Activated naive CD8-positive, alpha-beta T cell treated with anti-CD3 and anti-CD28 coated beads for 36 hours (primary cell): ENCODE measurements at regions not wholly inside any gene's neighbourhood (a gene's known extent, or its start where the extent isn't known, plus 50 kb on each side); places are given as distances from the start of the nearest gene placed in this dataset.
A peak's percentile ranks its signal among the peaks of the same experiment; 100 is the strongest.
"Not testable (repeated sequence)": the region's sequence is repeated elsewhere in the genome, so short reads cannot be mapped to it uniquely, and the experiment has no call there.

Experiments used
- DNase-seq: peaks from one replicate; pipeline ENCODE4 v3.0.0; 2021
- H3K27ac Mint-ChIP-seq: one replicate; pipeline ENCODE4 v1.8.0; 2022; ENCODE audit warnings: mild to moderate bottlenecking, moderate library complexity, mixed read lengths
- H3K27me3 Mint-ChIP-seq: one replicate; pipeline ENCODE4 v1.8.0; 2022; ENCODE audit warnings: mild to moderate bottlenecking, mixed read lengths
- H3K36me3 Mint-ChIP-seq: one replicate; pipeline ENCODE4 v1.8.0; 2021; ENCODE audit warnings: mild to moderate bottlenecking, mixed read lengths
- H3K4me1 Mint-ChIP-seq: one replicate; pipeline ENCODE4 v1.8.0; 2021; ENCODE audit warnings: mixed read lengths
- H3K4me3 Mint-ChIP-seq: one replicate; pipeline ENCODE4 v1.8.0; 2022; ENCODE audit warnings: mild to moderate bottlenecking, moderate library complexity, mixed read lengths
- H3K9me3 Mint-ChIP-seq: one replicate; pipeline ENCODE4 v1.8.0; 2022; ENCODE audit warnings: mixed read lengths

- H3K4me1 Mint-ChIP-seq = peaks cover 19% of the 10 kb centered on the region
- H3K27ac Mint-ChIP-seq = peak overlapping the region; percentile 91
- peaks cover 5% of the 10 kb centered on the region for H3K27me3 Mint-ChIP-seq
- no peaks in the 10 kb centered on the region for H3K9me3 Mint-ChIP-seq
- peaks cover 3% of the 10 kb centered on the region for H3K36me3 Mint-ChIP-seq
- no peak for DNase-seq
- peak overlapping the region; percentile 23 for H3K4me3 Mint-ChIP-seq
Measured at GRCh38 chr17:77635176-77635575, 323.3 kb upstream of the TNRC6C start.

GRCh38 chr17:77635785-77636184 is 322.7 kb upstream of the TNRC6C start:
- not testable (repeated sequence) for H3K36me3 Mint-ChIP-seq, H3K27me3 Mint-ChIP-seq, DNase-seq, H3K4me3 Mint-ChIP-seq, H3K9me3 Mint-ChIP-seq, H3K27ac Mint-ChIP-seq
- peaks cover 19% of the 10 kb centered on the region for H3K4me1 Mint-ChIP-seq

DNA sequence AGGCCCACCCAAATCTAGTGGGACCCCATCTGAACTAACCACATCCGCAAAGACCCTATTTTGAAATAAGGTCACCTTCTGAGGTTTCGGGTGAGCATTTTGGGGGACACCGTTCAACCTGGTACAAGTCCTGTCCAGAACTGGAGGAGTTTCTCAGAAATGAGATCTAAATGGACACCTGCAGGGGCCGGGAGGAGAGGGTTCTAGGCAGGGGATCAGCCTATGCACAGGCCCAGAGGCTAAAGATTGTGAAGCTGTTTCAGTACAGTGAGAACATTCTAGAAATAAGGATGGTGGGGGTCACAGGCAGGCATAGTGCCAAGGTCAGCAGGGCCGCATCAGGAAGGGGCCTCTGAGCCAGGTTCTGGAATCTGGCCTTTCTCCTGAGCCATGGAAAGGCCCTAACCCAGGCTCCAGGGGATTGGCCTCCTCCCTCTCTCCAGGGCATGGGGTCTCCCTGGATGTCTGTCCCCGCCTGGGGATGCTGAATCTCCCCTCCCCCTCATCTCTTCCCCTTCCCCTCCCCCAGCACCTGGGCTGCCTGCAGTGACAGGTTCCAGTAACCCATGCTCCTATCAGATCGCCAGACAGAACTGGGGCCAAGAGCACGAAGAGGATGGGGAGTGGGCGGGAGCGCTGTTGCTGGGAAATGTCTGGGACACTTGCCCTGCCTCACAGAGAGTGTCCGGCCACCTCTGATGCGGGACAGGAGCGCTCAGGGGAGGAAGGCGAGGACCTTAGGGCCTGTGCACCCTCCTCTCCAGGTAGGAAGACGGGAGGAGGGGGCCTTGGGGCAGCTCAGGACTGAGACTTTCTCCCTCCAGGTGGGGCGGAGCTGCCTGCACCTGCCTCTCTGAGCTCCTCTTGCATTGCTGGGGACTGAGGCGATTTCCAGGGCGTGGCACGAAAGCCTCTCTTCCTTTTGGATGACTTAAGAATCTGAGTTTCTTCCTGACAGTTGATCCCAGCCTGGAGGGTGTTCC is 321.4 kb upstream of the TNRC6C start:
- Mint-ChIP-seq H3K9me3 (no peaks in the 10 kb centered on the region), H3K27ac (no peak overlapping the region), H3K4me3 (no peak overlapping the region), H3K36me3 (peaks cover 3% of the 10 kb centered on the region), H3K27me3 (peaks cover 7% of the 10 kb centered on the region), H3K4me1 (peaks cover 19% of the 10 kb centered on the region)
- no peak for DNase-seq

- no peak overlapping the region for H3K4me3 Mint-ChIP-seq
Measured at GRCh38 chr17:77637818-77638575, 320.5 kb upstream of the TNRC6C start.

GRCh38 chr17:77640252-77640651 is 318.3 kb upstream of the TNRC6C start:
- Mint-ChIP-seq H3K27ac (no peak overlapping the region), H3K4me3 (no peak overlapping the region), H3K9me3 (no peaks in the 10 kb centered on the region), H3K36me3 (no peaks in the 10 kb centered on the region), H3K4me1 (peaks cover 11% of the 10 kb centered on the region), H3K27me3 (peaks cover 7% of the 10 kb centered on the region)
- no peak for DNase-seq

More at GRCh38 chr17:77637818-77638575, 320.5 kb upstream of the TNRC6C start:
- DNase-seq = no peak
- Mint-ChIP-seq H3K27ac (no peak overlapping the region), H3K27me3 (peaks cover 7% of the 10 kb centered on the region), H3K9me3 (no peaks in the 10 kb centered on the region), H3K4me1 (peaks cover 19% of the 10 kb centered on the region), H3K36me3 (peaks cover 3% of the 10 kb centered on the region)

GRCh38 chr17:77640916-77641605 is 317.4 kb upstream of the TNRC6C start:
- no peaks in the 10 kb centered on the region for H3K36me3 Mint-ChIP-seq
- peaks cover 7% of the 10 kb centered on the region for H3K27me3 Mint-ChIP-seq
- H3K27ac Mint-ChIP-seq = no peak overlapping the region
- no peak for DNase-seq
- no peak overlapping the region for H3K4me3 Mint-ChIP-seq
- no peaks in the 10 kb centered on the region for H3K9me3 Mint-ChIP-seq
- H3K4me1 Mint-ChIP-seq = peaks cover 11% of the 10 kb centered on the region

DNA sequence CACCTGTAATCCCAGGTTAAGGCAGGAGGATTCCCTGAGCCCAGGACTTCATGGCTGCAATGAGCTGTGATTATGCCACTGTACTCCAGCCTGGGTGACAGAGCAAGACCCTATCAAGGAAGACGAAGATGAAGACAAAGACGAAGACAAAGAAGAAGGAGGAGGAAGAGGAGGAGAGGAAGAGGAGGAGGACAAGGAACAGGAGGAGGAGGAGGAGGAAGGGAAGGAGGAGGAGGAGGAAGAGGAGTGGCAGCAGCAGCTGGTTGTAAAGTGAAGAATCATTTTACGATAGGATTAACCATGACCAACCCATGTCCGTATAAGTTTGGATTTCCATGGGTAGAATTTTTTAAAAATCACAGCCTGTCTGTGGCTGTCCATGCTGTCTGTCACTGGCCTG is 316.8 kb upstream of the TNRC6C start:
- H3K27ac Mint-ChIP-seq = no peak overlapping the region
- no peaks in the 10 kb centered on the region for H3K36me3 Mint-ChIP-seq
- H3K9me3 Mint-ChIP-seq = no peaks in the 10 kb centered on the region
- peaks cover 16% of the 10 kb centered on the region for H3K4me1 Mint-ChIP-seq
- no peak for DNase-seq
- H3K27me3 Mint-ChIP-seq = peaks cover 7% of the 10 kb centered on the region
- H3K4me3 Mint-ChIP-seq = no peak overlapping the region

GRCh38 chr17:77644181-77645071 is 314.1 kb upstream of the TNRC6C start:
- no peak for DNase-seq
- Mint-ChIP-seq H3K36me3 (no peaks in the 10 kb centered on the region), H3K9me3 (peaks cover 2% of the 10 kb centered on the region), H3K27ac (peak overlapping the region; percentile 95), H3K4me3 (no peak overlapping the region), H3K27me3 (peaks cover 7% of the 10 kb centered on the region), H3K4me1 (peaks cover 19% of the 10 kb centered on the region)

DNA sequence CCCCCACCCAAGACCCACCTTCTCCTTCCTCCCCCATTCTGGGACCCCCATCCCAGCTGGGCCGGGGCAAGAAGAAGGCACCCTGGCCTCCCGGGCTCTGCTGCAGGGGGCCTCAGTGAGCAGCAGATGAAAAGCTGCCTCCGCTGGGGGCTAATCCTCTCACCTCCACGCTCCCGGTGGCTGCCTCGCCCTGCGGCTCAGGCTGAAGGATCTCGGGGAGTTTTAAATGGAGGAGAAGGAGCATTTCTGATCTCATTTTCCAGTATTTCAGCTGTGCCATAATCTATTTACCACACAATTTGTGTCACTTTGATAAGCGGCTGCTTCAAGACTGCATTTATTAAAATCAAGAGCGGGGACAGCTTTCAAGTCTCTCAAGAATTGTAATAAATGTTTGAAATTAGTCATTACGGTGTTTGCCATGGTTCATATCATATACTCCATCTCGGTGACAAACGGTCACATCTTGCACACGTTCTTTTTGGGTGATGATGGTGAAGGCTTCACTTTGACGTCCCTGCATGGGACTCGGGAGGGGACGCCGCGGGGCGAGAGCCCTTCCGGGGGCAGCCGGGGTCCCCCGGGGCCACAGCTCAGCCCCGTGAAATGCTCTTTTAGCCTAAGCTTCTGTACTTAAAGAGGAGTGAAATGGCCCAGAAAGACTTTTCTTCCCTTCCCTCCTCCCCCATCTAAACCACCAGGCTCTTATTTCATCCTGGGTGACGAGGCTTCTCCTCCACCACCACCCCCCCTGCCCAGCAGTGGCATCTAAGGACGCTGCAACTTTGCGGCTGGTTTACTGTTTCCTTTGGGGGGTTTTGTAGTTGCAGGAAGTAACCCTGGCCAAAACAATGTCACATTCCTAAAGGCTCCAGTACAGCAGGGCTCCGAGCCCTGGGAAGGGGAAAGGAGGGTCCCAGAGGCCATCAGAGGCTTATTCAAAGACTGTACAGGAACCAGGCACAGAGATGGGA is 313.1 kb upstream of the TNRC6C start:
- peak overlapping the region; percentile 95 for H3K27ac Mint-ChIP-seq

GRCh38 chr17:77646046-77646430 is 312.5 kb upstream of the TNRC6C start:
- H3K27me3 Mint-ChIP-seq = no peaks in the 10 kb centered on the region
- H3K36me3 Mint-ChIP-seq = no peaks in the 10 kb centered on the region
- DNase-seq = no peak
- peaks cover 2% of the 10 kb centered on the region for H3K9me3 Mint-ChIP-seq
- H3K4me3 Mint-ChIP-seq = peak overlapping the region; percentile 64
- peak overlapping the region; percentile 95 for H3K27ac Mint-ChIP-seq
- H3K4me1 Mint-ChIP-seq = peaks cover 24% of the 10 kb centered on the region

More for the DNA sequence above, 313.1 kb upstream of the TNRC6C start:
- Mint-ChIP-seq H3K36me3 (no peaks in the 10 kb centered on the region), H3K4me3 (peak overlapping the region; percentile 64), H3K9me3 (peaks cover 2% of the 10 kb centered on the region), H3K4me1 (peaks cover 24% of the 10 kb centered on the region), H3K27me3 (no peaks in the 10 kb centered on the region)
- peak; percentile 69 for DNase-seq

GRCh38 chr17:77647531-77647930 is 311.0 kb upstream of the TNRC6C start:
- H3K27ac Mint-ChIP-seq = no peak overlapping the region
- peaks cover 2% of the 10 kb centered on the region for H3K9me3 Mint-ChIP-seq
- H3K27me3 Mint-ChIP-seq = no peaks in the 10 kb centered on the region
- H3K4me1 Mint-ChIP-seq = peaks cover 24% of the 10 kb centered on the region
- H3K4me3 Mint-ChIP-seq = no peak overlapping the region
- no peak for DNase-seq
- no peaks in the 10 kb centered on the region for H3K36me3 Mint-ChIP-seq

- H3K27me3 Mint-ChIP-seq = no peaks in the 10 kb centered on the region
- no peak overlapping the region for H3K27ac Mint-ChIP-seq
- H3K9me3 Mint-ChIP-seq = peaks cover 2% of the 10 kb centered on the region
- H3K4me3 Mint-ChIP-seq = no peak overlapping the region
- peaks cover 24% of the 10 kb centered on the region for H3K4me1 Mint-ChIP-seq
- DNase-seq = no peak
- no peaks in the 10 kb centered on the region for H3K36me3 Mint-ChIP-seq
Measured at GRCh38 chr17:77649717-77650211, 308.7 kb upstream of the TNRC6C start.

DNA sequence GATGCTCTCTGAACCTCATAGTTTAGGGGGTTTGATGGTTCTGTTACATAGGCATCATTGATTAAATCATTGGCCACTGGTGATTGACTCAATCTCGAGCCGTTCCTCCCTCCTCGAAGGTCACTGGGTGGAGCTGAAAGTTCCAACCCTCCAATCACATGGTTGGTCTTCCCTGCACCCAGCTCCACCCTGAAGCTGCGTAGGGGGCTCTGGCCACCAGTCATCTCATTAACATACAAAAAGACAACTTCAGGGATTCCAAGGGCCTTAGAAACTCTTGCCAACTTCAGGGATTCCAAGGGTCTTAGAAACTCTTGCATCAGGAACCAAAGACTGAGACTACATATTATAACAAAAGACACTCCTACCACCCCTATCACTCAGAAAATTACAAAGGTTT is 306.5 kb upstream of the TNRC6C start:
- Mint-ChIP-seq H3K36me3 (no peaks in the 10 kb centered on the region), H3K9me3 (peaks cover 2% of the 10 kb centered on the region), H3K27ac (no peak overlapping the region), H3K27me3 (no peaks in the 10 kb centered on the region), H3K4me3 (no peak overlapping the region), H3K4me1 (peaks cover 8% of the 10 kb centered on the region)
- no peak for DNase-seq
